Panc1 (cell line): ENCODE measurements at regions not wholly inside any gene's neighbourhood (a gene's known extent, or its start where the extent isn't known, plus 50 kb on each side); places are given as distances from the start of the nearest gene placed in this dataset.

Experiments used
- CTCF ChIP-seq: fragments of 450-650 bp; IDR thresholded peaks from 2 replicates; pipeline ENCODE4 v1.5.1; 2017; ENCODE audit warnings: mild to moderate bottlenecking
- POLR2AphosphoS5 ChIP-seq: IDR thresholded peaks from 2 replicates; pipeline ENCODE4 v1.6.1; 2012; ENCODE audit warnings: mild to moderate bottlenecking, low read depth, low read length, moderate library complexity
- REST ChIP-seq, 2 experiments: IDR thresholded peaks; 2 replicates each; pipeline ENCODE4 v1.6.1; 2011 to 2012; ENCODE audit warnings: low read depth in 2 of 2, control low read depth in 1 of 2, low read length in 1 of 2, mild to moderate bottlenecking in 1 of 2, moderate library complexity in 1 of 2; ENCODE audit not compliant: insufficient read depth in 1 of 2
- SIN3A ChIP-seq: IDR thresholded peaks from 2 replicates; pipeline ENCODE4 v1.6.1; 2012; ENCODE audit warnings: low read depth, mild to moderate bottlenecking, low read length, moderate library complexity, borderline replicate concordance; ENCODE audit not compliant: insufficient read depth
- TCF7L2 ChIP-seq: IDR thresholded peaks from 2 replicates; pipeline ENCODE4 v1.6.1; 2011; ENCODE audit warnings: mild to moderate bottlenecking, low read depth, low read length, inconsistent platforms

GRCh38 chr12:60760965-60761364, 1165.1 kb downstream of the SLC16A7 start:
- no peak for TF ChIP-seq POLR2AphosphoS5
- no peak for TF ChIP-seq CTCF
- no peak for TF ChIP-seq SIN3A
- TF ChIP-seq TCF7L2, result no peak
- no peak for TF ChIP-seq REST (IDR thresholded peaks at IDR 0.05; ENCODE audit: insufficient read depth in 1 of 2, low read depth in 2 of 2, low read length in 1 of 2)
